ENCODE measurements at regions not wholly inside any gene's neighbourhood (a gene's known extent, or its start where the extent isn't known, plus 50 kb on each side); places are given as distances from the start of the nearest gene placed in this dataset.

- Histone ChIP-seq H4K20me1 (ENCODE audit: insufficient read depth) (no peaks in the 10 kb centered on the region), H2AFZ (ENCODE audit: low read depth, low read length) (no peak overlapping the region), H3K9me2 (ENCODE audit: insufficient read depth, low read length) (no peaks in the 10 kb centered on the region), H3K4me3 (ENCODE audit: low read length) (no peak overlapping the region), H3F3A (ENCODE audit: insufficient read depth, low read length, poor library complexity, severe bottlenecking) (no peaks in the 10 kb centered on the region), H3K4me2 (ENCODE audit: low read length) (no peak overlapping the region), H3K36me3 (ENCODE audit: insufficient read depth, low read length) (no peaks in the 10 kb centered on the region), H3K79me2 (replicated peaks; ENCODE audit: insufficient read depth, low read length) (no peaks in the 10 kb centered on the region), H3K27ac (ENCODE audit: low read length) (no peak overlapping the region), H3K9me3 (ENCODE audit: low read length) (no peaks in the 10 kb centered on the region), H3K9ac (ENCODE audit: low read length) (no peak overlapping the region), H3K27me3 (ENCODE audit: insufficient read depth, low read depth, low read length) (no peaks in the 10 kb centered on the region)
- TF ChIP-seq, protein P1, sequence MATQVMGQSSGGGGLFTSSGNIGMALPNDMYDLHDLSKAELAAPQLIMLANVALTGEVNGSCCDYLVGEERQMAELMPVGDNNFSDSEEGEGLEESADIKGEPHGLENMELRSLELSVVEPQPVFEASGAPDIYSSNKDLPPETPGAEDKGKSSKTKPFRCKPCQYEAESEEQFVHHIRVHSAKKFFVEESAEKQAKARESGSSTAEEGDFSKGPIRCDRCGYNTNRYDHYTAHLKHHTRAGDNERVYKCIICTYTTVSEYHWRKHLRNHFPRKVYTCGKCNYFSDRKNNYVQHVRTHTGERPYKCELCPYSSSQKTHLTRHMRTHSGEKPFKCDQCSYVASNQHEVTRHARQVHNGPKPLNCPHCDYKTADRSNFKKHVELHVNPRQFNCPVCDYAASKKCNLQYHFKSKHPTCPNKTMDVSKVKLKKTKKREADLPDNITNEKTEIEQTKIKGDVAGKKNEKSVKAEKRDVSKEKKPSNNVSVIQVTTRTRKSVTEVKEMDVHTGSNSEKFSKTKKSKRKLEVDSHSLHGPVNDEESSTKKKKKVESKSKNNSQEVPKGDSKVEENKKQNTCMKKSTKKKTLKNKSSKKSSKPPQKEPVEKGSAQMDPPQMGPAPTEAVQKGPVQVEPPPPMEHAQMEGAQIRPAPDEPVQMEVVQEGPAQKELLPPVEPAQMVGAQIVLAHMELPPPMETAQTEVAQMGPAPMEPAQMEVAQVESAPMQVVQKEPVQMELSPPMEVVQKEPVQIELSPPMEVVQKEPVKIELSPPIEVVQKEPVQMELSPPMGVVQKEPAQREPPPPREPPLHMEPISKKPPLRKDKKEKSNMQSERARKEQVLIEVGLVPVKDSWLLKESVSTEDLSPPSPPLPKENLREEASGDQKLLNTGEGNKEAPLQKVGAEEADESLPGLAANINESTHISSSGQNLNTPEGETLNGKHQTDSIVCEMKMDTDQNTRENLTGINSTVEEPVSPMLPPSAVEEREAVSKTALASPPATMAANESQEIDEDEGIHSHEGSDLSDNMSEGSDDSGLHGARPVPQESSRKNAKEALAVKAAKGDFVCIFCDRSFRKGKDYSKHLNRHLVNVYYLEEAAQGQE (IDR thresholded peaks at IDR 0.05; ENCODE audit: borderline replicate concordance): no peak
- TF ChIP-seq POLR2AphosphoS5 (IDR thresholded peaks at IDR 0.05) (no peak), EP300 (conservative IDR thresholded peaks at IDR 0.05; ENCODE audit: poor library complexity, severe bottlenecking) (no peak), SMC3 (conservative IDR thresholded peaks at IDR 0.05; ENCODE audit: poor library complexity) (no peak), TAF1 (IDR thresholded peaks at IDR 0.05; ENCODE audit: low read depth) (no peak), CTCF (IDR thresholded peaks at IDR 0.05; ENCODE audit: poor library complexity, severe bottlenecking) (no peak), EZH2 (IDR thresholded peaks at IDR 0.05; ENCODE audit: borderline replicate concordance, insufficient read depth, low read length, poor library complexity, severe bottlenecking) (no peak)
Observed at GRCh38 chr2:58435246-58435645, 194.1 kb upstream of the FANCL start.

DNA sequence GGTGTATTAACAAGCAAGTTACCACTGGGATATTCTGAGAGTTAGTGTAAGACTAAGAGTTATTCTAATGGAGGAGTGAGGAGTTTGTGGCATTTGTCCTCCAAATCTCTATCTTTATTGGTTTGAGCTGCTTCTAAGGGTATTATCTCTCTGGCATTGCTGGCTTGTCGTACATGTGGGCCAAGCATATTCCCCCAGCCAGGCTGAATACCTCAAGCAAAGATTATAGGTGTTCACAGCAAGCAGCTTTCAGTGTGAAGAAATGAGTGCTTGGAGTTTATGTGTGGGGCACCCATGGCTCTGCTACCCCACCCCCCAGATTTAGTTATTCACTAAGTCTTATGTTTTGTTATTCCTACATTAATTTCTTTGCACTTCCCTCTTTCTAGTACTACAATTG is 193.6 kb upstream of the FANCL start:
- H3K36me3 ChIP-seq (ENCODE audit: insufficient read depth, low read length): no peaks in the 10 kb centered on the region
- no peak overlapping the region for H2AFZ ChIP-seq (ENCODE audit: low read depth, low read length)
- no peak overlapping the region for H3K9ac ChIP-seq (ENCODE audit: low read length)
- no peaks in the 10 kb centered on the region for H3K9me3 ChIP-seq (ENCODE audit: low read length)
- H3K27me3 ChIP-seq (ENCODE audit: insufficient read depth, low read depth, low read length): no peaks in the 10 kb centered on the region
- no peak overlapping the region for H3K4me3 ChIP-seq (ENCODE audit: low read length)
- peaks cover 1% of the 10 kb centered on the region for H3F3A ChIP-seq (ENCODE audit: insufficient read depth, low read length, poor library complexity, severe bottlenecking)
- TF ChIP-seq EZH2 (IDR thresholded peaks at IDR 0.05; ENCODE audit: borderline replicate concordance, insufficient read depth, low read length, poor library complexity, severe bottlenecking) (no peak), POLR2AphosphoS5 (IDR thresholded peaks at IDR 0.05) (no peak), SMC3 (conservative IDR thresholded peaks at IDR 0.05; ENCODE audit: poor library complexity) (no peak), TAF1 (IDR thresholded peaks at IDR 0.05; ENCODE audit: low read depth) (no peak), RAD21 (conservative IDR thresholded peaks at IDR 0.05) (no peak), MXI1 (conservative IDR thresholded peaks at IDR 0.05; ENCODE audit: poor library complexity, severe bottlenecking) (no peak), CTCF (IDR thresholded peaks at IDR 0.05; ENCODE audit: poor library complexity, severe bottlenecking) (no peak), EP300 (conservative IDR thresholded peaks at IDR 0.05; ENCODE audit: poor library complexity, severe bottlenecking) (no peak)
- TF ChIP-seq, protein P1 (IDR thresholded peaks at IDR 0.05; ENCODE audit: borderline replicate concordance): no peak
- H3K4me2 ChIP-seq (ENCODE audit: low read length): no peak overlapping the region
- no peak overlapping the region for H3K27ac ChIP-seq (ENCODE audit: low read length)
- no peaks in the 10 kb centered on the region for H4K20me1 ChIP-seq (ENCODE audit: insufficient read depth)
- H3K9me2 ChIP-seq (ENCODE audit: insufficient read depth, low read length): no peaks in the 10 kb centered on the region
- no peaks in the 10 kb centered on the region for H3K79me2 ChIP-seq (replicated peaks; ENCODE audit: insufficient read depth, low read length)
